Endothelial cell of umbilical vein (primary cell): ENCODE measurements at regions not wholly inside any gene's neighbourhood (a gene's known extent, or its start where the extent isn't known, plus 50 kb on each side); places are given as distances from the start of the nearest gene placed in this dataset.

Experiments used
- BruUV-seq: library from RNA; stranded (reverse); fragments of 400-500 nt; replicated peaks from 2 replicates; lab custom pipeline; 2021; lab: Mats Ljungman, UMichigan
- CTCF ChIA-PET: fragments of 300-600, 350-600 bp; sonication (Branson Sonifier 250); formaldehyde crosslinking; loops from one replicate; lab custom pipeline; 2021; ENCODE audit warnings: antibody characterized with exemption, inconsistent platforms; lab: Charles Lee
- POLR2A ChIA-PET: fragments of 300-600, 350-600 bp; sonication (Branson Sonifier 250); formaldehyde crosslinking; loops from one replicate; lab custom pipeline; 2021; ENCODE audit warnings: antibody characterized with exemption, inconsistent platforms; lab: Charles Lee
- DNase-seq: peaks from one replicate; pipeline ENCODE4 v3.0.0-alpha.2; 2011; ENCODE audit warnings: low read depth, low spot score
- FAIRE-seq: peaks from 2 replicates; lab custom pipeline; 2011; peaks lifted over from hg19 to GRCh38; lab: Jason Lieb, UNC
- H2AFZ ChIP-seq: 2 replicates; pipeline ENCODE4 v1.6.0; 2012; ENCODE audit warnings: low read depth, low read length, control low read depth, inconsistent platforms
- H3K27ac ChIP-seq: 2 replicates; pipeline ENCODE4 v1.5.1; 2011; ENCODE audit warnings: low read depth, mild to moderate bottlenecking, control low read depth, low read length, moderate library complexity; ENCODE audit not compliant: insufficient read depth
- H3K27me3 ChIP-seq, 2 experiments: 2 replicates each; pipeline versions ENCODE4 v1.6.0 to v1.6.1; 2011; ENCODE audit warnings: low read length in 2 of 2, mixed read lengths in 1 of 2; ENCODE audit not compliant: control insufficient read depth in 2 of 2, insufficient read depth in 2 of 2
- H3K36me3 ChIP-seq, 2 experiments: 2 replicates in 1 of 2; 3 replicates in 1 of 2; pipeline ENCODE4 v1.5.1; 2011; ENCODE audit warnings: low read length in 2 of 2, mild to moderate bottlenecking in 1 of 2, moderate library complexity in 1 of 2; ENCODE audit not compliant: control insufficient read depth in 2 of 2, insufficient read depth in 2 of 2; ENCODE audit errors: extremely low read depth in 1 of 2
- H3K4me1 ChIP-seq: 3 replicates; pipeline ENCODE4 v1.5.1; 2011; ENCODE audit warnings: mild to moderate bottlenecking, low read length; ENCODE audit not compliant: control insufficient read depth, insufficient read depth; ENCODE audit errors: extremely low read depth
- H3K4me2 ChIP-seq: 2 replicates; pipeline ENCODE4 v1.6.1; 2011; ENCODE audit warnings: low read length, control low read depth, mixed read lengths; ENCODE audit not compliant: insufficient read depth
- H3K4me3 ChIP-seq, 3 experiments: fragments of 200-600 bp in 1 of 3; sonication (generic), shearing (Covaris generic) in 1 of 3; replicated peaks in 1 of 3; 2 replicates each; pipeline ENCODE4 v1.5.1; 2011 to 2016; ENCODE audit warnings: control low read depth in 3 of 3, low read length in 3 of 3, mild to moderate bottlenecking in 2 of 3, inconsistent platforms in 1 of 3, low read depth in 1 of 3, moderate library complexity in 1 of 3; ENCODE audit not compliant: insufficient read depth in 1 of 3
- H3K79me2 ChIP-seq: 2 replicates; pipeline ENCODE4 v1.6.0; 2012; ENCODE audit warnings: low read length, inconsistent platforms; ENCODE audit not compliant: control insufficient read depth, insufficient read depth
- H3K9ac ChIP-seq: replicated peaks from 2 replicates; pipeline ENCODE3; 2011; ENCODE audit warnings: low read length, control low read depth; ENCODE audit not compliant: insufficient read depth; ENCODE audit errors: extremely low read depth
- H3K9me1 ChIP-seq: replicated peaks from 3 replicates; pipeline ENCODE4 v1.6.0; 2011; ENCODE audit warnings: mild to moderate bottlenecking, low read length; ENCODE audit not compliant: control insufficient read depth, insufficient read depth; ENCODE audit errors: extremely low read depth
- H3K9me3 ChIP-seq: replicated peaks from 2 replicates; pipeline ENCODE4 v1.5.1; 2012; ENCODE audit warnings: low read length, inconsistent platforms; ENCODE audit not compliant: control insufficient read depth, insufficient read depth
- H4K20me1 ChIP-seq: replicated peaks from 2 replicates; pipeline ENCODE3; 2011; ENCODE audit warnings: mild to moderate bottlenecking, low read length; ENCODE audit not compliant: control insufficient read depth, insufficient read depth; ENCODE audit errors: extremely low read depth
- CTCF ChIP-seq, 2 donors: IDR thresholded peaks; 1 replicate in 1 of 2; 2 replicates in 1 of 2; pipeline ENCODE4 v1.5.1; 2011; ENCODE audit warnings: low read length in 2 of 2, mild to moderate bottlenecking in 2 of 2, moderate library complexity in 2 of 2, control low read depth in 1 of 2, inconsistent platforms in 1 of 2, low read depth in 1 of 2; ENCODE audit not compliant: insufficient read depth in 1 of 2; ENCODE audit errors: extremely low read depth in 1 of 2
- FOS ChIP-seq: IDR thresholded peaks from 2 replicates; pipeline ENCODE4 v1.6.1; 2011; ENCODE audit warnings: mild to moderate bottlenecking, low read length, moderate library complexity, borderline replicate concordance; ENCODE audit not compliant: insufficient read depth
- GATA2 ChIP-seq: IDR thresholded peaks from 2 replicates; pipeline ENCODE4 v1.7.0; 2011; ENCODE audit warnings: low read depth, mild to moderate bottlenecking, moderate library complexity, mixed read lengths, low read length; ENCODE audit not compliant: insufficient read length, insufficient read depth
- JUN ChIP-seq: IDR thresholded peaks from 2 replicates; pipeline ENCODE4 v1.6.1; 2011; ENCODE audit warnings: borderline replicate concordance, low read depth; ENCODE audit not compliant: insufficient read length, insufficient read depth
- MAX ChIP-seq: IDR thresholded peaks from 2 replicates; pipeline ENCODE4 v1.6.1; 2011; ENCODE audit not compliant: insufficient read depth, insufficient read length
- MYC ChIP-seq: IDR thresholded peaks from one replicate; pipeline ENCODE4 v1.6.1; 2011; ENCODE audit warnings: mild to moderate bottlenecking, low read depth, low read length
- POLR2AphosphoS5 ChIP-seq: IDR thresholded peaks from 2 replicates; pipeline ENCODE4 v1.6.1; 2012; ENCODE audit warnings: low read depth, mild to moderate bottlenecking, control low read depth, low read length, moderate library complexity; ENCODE audit not compliant: insufficient read depth
- dilution Hi-C: fragments of 300-500 bp; cut with MboI; formaldehyde crosslinking; loops from one replicate; pipeline ENCODE4 v1.15.0; 2019; ENCODE audit warnings: low sequenced_read_pairs; ENCODE audit not compliant: extremely low pct_ligation_motif_present
- intact Hi-C: fragments of 100-400 bp; cut with micrococcal nuclease; formaldehyde crosslinking; loops from one replicate; pipeline ENCODE4 v1.10.0; 2022

- H3K79me2 ChIP-seq = no peaks in the 10 kb centered on the region
- no peak overlapping the region for H3K9ac ChIP-seq
- H3K4me3 ChIP-seq = no peak overlapping the region
- H3K27ac ChIP-seq = no peak overlapping the region
- FAIRE-seq (peak; percentile 53), DNase-seq (no peak)
- ChIA-PET POLR2A (no interaction called here), CTCF (interaction anchor here (1.3 kb wide), 1 partner anchor 12 kb away, joined by 3 read pairs; no protein-coding TSS in a partner anchor)
- H3K9me3 ChIP-seq = no peaks in the 10 kb centered on the region
- peaks cover 0 to 4% of the 10 kb centered on the region in 2 experiments for H3K27me3 ChIP-seq
- dilution Hi-C loops = no loop called here
- no peaks in the 10 kb centered on the region for H4K20me1 ChIP-seq
- no peak overlapping the region for H2AFZ ChIP-seq
- no peak overlapping the region for H3K4me2 ChIP-seq
- TF ChIP-seq CTCF (IDR thresholded peaks at IDR 0.05; ENCODE audit: extremely low read depth in 1 of 2, insufficient read depth in 1 of 2, low read depth in 1 of 2, low read length in 2 of 2) = peak in 1 of 2 donors; percentile 21
- TF ChIP-seq MAX = no peak
- H3K36me3 ChIP-seq = no peaks in the 10 kb centered on the region
- intact Hi-C loops = loop anchor here (1.0 kb wide), 1 partner anchor 352 kb away; no protein-coding TSS in a partner anchor
- no peaks in the 10 kb centered on the region for H3K4me1 ChIP-seq
- H3K9me1 ChIP-seq = no peaks in the 10 kb centered on the region
- BruUV-seq = no TSS peak
Measured at GRCh38 chr2:62423235-62423634, 82.8 kb downstream of the TMEM17 start.

GRCh38 chr2:62415518-62415917 lies 90.5 kb downstream of the TMEM17 start:
- POLR2A ChIA-PET = no interaction called here
- Histone ChIP-seq H3K36me3 (no peaks in the 10 kb centered on the region), H2AFZ (no peak overlapping the region), H3K9me1 (no peaks in the 10 kb centered on the region), H3K27me3 (no peaks in the 10 kb centered on the region), H3K79me2 (no peaks in the 10 kb centered on the region), H3K4me1 (peaks cover 6% of the 10 kb centered on the region), H3K27ac (no peak overlapping the region), H3K9me3 (no peaks in the 10 kb centered on the region), H3K4me3 (no peak overlapping the region), H3K9ac (no peak overlapping the region), H4K20me1 (no peaks in the 10 kb centered on the region), H3K4me2 (no peak overlapping the region)
- no peak for TF ChIP-seq CTCF (IDR thresholded peaks at IDR 0.05; ENCODE audit: extremely low read depth in 1 of 2, insufficient read depth in 1 of 2, low read depth in 1 of 2, low read length in 2 of 2)
- no peak for TF ChIP-seq POLR2AphosphoS5
- no peak for TF ChIP-seq MAX
- no peak for TF ChIP-seq GATA2
- no peak for TF ChIP-seq JUN
- TF ChIP-seq FOS = no peak
- TF ChIP-seq MYC = no peak
- DNase-seq = no peak
- dilution Hi-C loops = no loop called here
- intact Hi-C loops = loop anchor here (10.0 kb wide), 1 partner anchor 881 kb away; the partner anchor contains the start of gene XPO1
- BruUV-seq = no TSS peak
- CTCF ChIA-PET = interaction anchor here (1.7 to 2.4 kb wide), 2 partner anchors 8 to 422 kb away, joined by 3 to 8 read pairs; no protein-coding TSS in a partner anchor
- FAIRE-seq = no peak
